ENCODE measurements at regions not wholly inside any gene's neighbourhood (a gene's known extent, or its start where the extent isn't known, plus 50 kb on each side); places are given as distances from the start of the nearest gene placed in this dataset.

GRCh38 chr18:73861771-73862170 lies 285.9 kb downstream of the FBXO15 start:
- no peak for DNase-seq (ENCODE audit: low read depth in 4 of 4, low spot score in 1 of 4)

- DNase-seq (ENCODE audit: low read depth in 4 of 4, low spot score in 1 of 4), result no peak
These were observed 287.7 kb downstream of the FBXO15 start for GRCh38 chr18:73859837-73860397.

GRCh38 chr18:73852789-73853549 lies 294.7 kb downstream of the FBXO15 start:
- DNase-seq (ENCODE audit: low read depth in 4 of 4, low spot score in 1 of 4), result no peak

- no peak for DNase-seq (ENCODE audit: low read depth in 4 of 4, low spot score in 1 of 4)
These were observed 296.9 kb downstream of the FBXO15 start for GRCh38 chr18:73850782-73851181.

DNA sequence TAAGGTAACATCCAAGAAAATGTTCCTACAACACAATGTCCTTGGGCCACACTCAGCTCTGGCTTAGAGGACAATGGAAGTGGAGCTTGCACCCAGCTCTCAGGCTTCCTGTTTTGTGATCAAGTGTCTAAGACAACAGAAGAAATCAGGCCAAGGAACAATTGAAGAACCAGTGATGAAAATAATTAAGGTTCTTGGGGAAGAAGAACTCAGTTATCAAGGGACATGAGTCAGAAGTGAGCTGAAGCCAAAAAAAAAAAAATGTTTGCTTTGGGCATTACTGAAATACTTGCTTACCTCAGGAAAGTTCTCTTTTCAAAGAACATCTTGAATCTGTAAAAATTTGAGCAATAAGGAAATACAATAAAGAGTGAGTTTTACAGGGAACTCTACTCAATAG lies 299.0 kb downstream of the FBXO15 start:
- no peak for DNase-seq (ENCODE audit: low read depth in 4 of 4, low spot score in 1 of 4)

DNA sequence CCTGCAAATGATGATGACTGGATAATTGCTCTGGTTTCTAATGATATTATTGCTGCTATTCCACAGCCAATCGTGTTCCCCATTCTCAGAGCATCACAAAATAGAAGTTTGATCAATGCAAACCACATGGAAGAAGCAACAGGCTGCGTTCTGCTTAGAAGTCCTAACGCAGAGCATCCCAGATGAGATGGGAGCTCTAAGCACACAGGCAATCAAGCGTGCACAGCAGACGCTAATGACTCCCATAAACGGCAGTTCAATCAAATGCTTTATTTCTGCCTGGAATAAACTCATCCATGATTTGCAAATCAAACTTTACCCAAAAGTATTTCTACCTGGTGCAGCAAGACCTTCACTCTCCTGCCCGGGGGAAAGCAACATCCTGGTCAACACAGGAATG lies 304.2 kb downstream of the FBXO15 start:
- DNase-seq (ENCODE audit: low read depth in 4 of 4, low spot score in 1 of 4), result no peak

- DNase-seq (ENCODE audit: low read depth in 4 of 4, low spot score in 1 of 4), result peak; percentile 7 to 18 (median 12)
These were observed 304.7 kb downstream of the FBXO15 start for GRCh38 chr18:73842795-73843394.

- no peak for DNase-seq (ENCODE audit: low read depth in 4 of 4, low spot score in 1 of 4)
These were observed 306.0 kb downstream of the FBXO15 start for GRCh38 chr18:73841661-73842060.

DNA sequence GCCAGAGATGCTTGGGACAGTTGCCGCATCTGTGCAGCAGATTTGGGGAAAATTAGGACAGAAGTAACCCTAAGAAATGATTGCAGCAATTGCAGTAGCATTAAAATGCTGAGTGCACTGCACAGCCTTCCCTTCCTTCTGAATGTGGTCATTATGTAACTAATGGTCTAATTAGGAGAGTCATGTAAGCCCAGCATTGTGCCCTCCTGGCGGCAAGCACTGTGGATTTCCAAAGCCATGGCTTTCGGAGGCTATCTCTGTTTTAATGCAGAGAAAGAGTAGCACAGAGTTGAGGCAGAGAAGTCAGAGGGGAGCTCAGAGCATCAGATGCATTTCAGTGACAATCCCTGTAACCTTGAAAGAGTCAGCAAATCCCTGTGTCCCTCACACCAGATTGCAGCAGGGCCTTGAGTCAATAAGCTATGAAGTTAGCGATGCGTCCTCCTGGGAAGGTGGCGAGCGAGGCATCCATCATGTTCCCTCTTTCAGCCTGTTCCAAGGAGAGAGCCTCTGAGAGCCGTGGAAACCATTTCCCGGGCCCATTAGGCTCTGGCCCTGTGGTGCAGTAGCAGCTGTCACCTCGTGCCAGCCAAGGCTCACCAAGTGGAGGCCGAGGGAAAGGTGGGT lies 307.2 kb downstream of the FBXO15 start:
- no peak for DNase-seq (ENCODE audit: low read depth in 4 of 4, low spot score in 1 of 4)

DNA sequence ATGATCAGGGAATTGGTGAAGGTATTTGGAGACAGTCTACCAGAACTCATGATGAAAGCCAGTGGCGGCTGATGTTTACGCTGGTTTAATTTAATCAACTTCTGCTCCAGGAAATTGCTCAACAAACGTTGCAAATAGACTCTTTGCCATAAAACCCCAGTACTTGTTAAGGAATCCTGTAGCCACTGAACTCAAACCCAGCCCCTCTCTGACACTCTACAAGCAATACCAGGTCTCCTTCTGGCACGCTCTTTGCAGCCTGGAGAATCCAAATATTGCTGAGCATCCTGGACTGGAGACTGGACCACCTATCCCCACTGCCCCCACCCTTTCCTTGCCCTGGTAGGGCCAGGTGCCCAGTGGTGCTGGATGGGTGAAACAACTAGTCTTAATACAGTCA lies 308.2 kb downstream of the FBXO15 start:
- DNase-seq (ENCODE audit: low read depth in 4 of 4, low spot score in 1 of 4), result no peak

- no peak for DNase-seq (ENCODE audit: low read depth in 4 of 4, low spot score in 1 of 4)
These were observed 309.5 kb downstream of the FBXO15 start for GRCh38 chr18:73838107-73838506.

- DNase-seq (ENCODE audit: low read depth in 4 of 4, low spot score in 1 of 4), result no peak
These were observed 311.8 kb downstream of the FBXO15 start for GRCh38 chr18:73835656-73836364.

- DNase-seq (ENCODE audit: low read depth in 4 of 4, low spot score in 1 of 4), result no peak
These were observed 312.6 kb downstream of the FBXO15 start for GRCh38 chr18:73835039-73835438.

DNA sequence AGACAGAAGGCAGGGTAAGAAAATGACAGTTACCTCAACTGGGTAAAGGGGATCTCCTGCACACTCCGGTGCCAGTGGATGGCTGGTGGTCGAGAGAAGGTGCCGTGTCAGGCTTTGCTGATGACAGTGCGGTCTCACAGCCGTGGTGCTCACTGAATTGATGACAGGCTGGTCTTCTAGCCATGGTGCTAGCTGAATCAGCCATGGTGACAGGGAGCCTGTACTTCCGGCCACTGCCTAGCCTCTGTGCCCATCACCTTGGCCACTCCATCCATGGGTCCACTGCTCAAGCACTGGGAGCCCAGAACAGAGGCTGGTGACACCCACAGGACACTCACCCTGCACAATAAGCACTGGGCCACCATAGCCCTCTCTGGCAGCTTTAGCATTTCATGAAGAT lies 315.9 kb downstream of the FBXO15 start:
- DNase-seq (ENCODE audit: low read depth in 4 of 4, low spot score in 1 of 4), result no peak

DNA sequence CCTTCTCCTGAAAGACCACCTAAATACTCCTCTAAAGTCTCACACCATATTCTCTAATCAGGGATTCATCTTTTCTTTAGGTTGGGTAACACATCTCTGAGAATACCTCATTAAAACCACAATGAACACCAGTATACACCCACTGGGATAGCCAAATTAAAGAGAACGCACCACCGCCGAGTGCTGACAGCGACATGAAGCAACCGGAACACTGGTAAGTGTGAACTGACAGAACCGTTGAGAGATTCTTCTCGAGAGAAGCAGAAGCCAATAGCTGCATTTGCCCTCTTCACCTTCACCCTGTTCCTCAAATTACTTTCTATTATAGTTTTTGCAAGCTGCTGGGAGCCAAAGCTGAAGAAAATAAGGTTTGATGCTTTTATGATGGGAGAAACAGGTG lies 318.5 kb downstream of the FBXO15 start:
- DNase-seq (ENCODE audit: low read depth in 4 of 4, low spot score in 1 of 4), result no peak

- no peak for DNase-seq (ENCODE audit: low read depth in 4 of 4, low spot score in 1 of 4)
These were observed 319.8 kb downstream of the FBXO15 start for GRCh38 chr18:73827801-73828200.

- no peak for DNase-seq (ENCODE audit: low read depth in 4 of 4, low spot score in 1 of 4)
These were observed 321.5 kb downstream of the FBXO15 start for GRCh38 chr18:73826098-73826497.

DNA sequence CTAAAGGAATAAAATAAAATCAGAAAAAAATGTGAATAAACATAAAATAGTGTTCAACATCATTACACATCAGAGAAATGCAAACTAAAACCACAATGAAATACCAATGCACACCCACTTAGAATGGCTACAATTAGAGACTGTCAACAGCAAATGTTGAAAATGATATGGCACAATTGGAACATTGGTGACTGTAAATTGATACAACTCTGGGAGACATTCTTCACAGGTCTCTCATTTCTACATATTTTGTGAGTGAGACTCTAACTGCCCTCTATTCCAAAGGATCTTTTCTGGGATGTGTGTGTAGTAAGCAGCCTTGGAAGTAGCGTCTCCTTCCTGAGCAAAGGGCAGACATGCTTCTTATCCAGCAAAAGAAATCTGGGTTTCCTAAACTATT lies 323.0 kb downstream of the FBXO15 start:
- DNase-seq (ENCODE audit: low read depth in 4 of 4, low spot score in 1 of 4), result no peak

DNA sequence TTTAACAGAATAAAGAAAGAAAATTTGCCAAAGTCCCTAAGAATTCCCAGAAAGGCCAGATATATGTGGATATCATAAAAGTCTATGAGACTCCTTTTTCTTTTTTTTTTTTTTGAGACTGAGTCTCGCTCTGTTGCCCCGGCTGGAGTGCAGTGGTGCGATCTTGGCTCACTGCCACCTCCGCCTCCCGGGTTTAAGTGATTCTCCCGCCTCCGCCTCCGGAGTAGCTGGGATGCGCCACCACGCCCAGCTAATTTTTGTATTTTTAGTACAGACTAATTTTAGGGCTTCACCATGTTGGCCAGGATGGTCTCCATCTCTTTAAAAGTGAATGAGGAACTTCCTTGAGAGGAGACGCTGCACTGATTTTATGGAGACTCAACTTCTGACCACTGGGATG lies 335.2 kb downstream of the FBXO15 start:
- DNase-seq (ENCODE audit: low read depth in 4 of 4, low spot score in 1 of 4), result no peak

DNA sequence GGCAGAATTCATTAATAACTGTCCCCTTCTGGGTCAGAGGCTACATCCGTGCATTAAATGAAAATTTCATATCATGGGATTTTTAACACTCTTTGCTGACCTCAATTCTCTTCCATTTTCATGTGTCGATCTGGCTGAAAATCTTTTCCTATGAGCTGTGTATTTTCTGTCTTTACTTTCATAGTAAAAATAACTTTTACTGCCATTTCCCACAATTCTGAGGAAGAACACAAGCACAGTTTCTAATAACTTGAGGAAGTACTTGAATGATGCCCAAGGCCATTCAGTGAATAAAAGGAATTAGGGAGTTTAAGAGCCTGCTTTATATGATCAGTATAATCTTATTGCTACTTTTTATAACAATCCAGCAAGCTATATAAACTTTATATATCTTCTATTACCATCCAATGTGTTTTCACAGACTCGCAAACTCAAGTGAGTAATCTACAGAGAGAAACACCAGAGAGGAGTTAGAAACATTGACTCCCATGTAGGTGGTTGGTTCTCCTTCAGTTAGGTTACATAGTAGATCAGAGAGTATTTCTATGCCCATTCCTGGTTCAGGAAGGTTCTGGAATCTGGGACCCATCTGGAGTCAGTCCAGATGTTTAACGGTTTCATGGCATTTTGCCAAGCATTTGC lies 340.0 kb downstream of the FBXO15 start:
- DNase-seq (ENCODE audit: low read depth in 4 of 4, low spot score in 1 of 4), result no peak

DNA sequence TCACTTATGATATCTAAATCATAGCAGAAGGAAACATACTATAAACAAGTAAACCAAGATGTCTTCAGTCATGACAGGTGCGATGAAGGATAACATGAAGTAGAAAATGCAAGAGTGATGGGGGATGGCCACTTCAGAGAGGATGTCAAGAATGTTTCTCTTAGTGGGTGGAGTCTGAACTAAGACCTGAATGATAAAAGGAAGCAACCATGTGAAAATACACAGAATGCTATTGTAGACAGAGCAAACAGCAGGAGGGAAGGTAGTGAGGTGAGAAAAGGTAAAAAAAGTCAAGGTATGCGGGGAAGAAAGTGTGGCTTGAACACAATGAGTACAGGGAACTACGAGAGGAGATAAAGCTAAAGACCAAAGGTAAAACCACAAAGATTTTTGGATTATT lies 341.6 kb downstream of the FBXO15 start:
- DNase-seq (ENCODE audit: low read depth in 4 of 4, low spot score in 1 of 4), result no peak
